ENCODE measurements at regions not wholly inside any gene's neighbourhood (a gene's known extent, or its start where the extent isn't known, plus 50 kb on each side); places are given as distances from the start of the nearest gene placed in this dataset.

GRCh38 chr3:153843994-153844393 is 277.2 kb upstream of the ARHGEF26 start:
- DNase-seq (ENCODE audit: low spot score in 2 of 2), result no peak
- Histone ChIP-seq H3K27me3 (no peaks in the 10 kb centered on the region), H3K4me1 (no peaks in the 10 kb centered on the region), H3K9me3 (no peaks in the 10 kb centered on the region), H3K36me3 (no peaks in the 10 kb centered on the region), H3K4me3 (no peak overlapping the region), H3K27ac (no peak overlapping the region)
- TF ChIP-seq EP300 (IDR thresholded peaks at IDR 0.05), result no peak
- no peak for TF ChIP-seq POLR2A (IDR thresholded peaks at IDR 0.05)
- TF ChIP-seq CTCF (IDR thresholded peaks at IDR 0.05), result no peak
- no peak for TF ChIP-seq POLR2AphosphoS5 (IDR thresholded peaks at IDR 0.05)

DNA sequence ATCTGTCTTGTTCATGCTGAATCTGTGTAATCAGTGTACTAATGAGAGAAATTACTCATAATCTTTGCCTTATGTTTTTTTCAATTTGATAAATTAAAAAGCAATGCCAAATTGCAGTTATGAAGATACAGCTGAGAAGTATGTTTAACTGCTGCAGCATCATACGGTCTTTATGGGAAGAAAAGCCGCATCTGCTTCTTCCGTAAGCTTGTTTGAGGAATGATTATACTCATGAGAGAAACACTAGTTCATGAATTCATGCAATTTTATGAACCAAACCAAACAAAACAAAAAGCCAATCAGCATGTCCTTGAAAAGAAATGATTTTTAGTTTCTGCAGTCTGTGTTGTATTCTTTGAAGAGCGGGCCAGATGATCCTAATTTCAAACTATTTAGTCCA is 275.9 kb upstream of the ARHGEF26 start:
- Histone ChIP-seq H3K27me3 (no peaks in the 10 kb centered on the region), H3K4me1 (no peaks in the 10 kb centered on the region), H3K9me3 (no peaks in the 10 kb centered on the region), H3K27ac (no peak overlapping the region), H3K4me3 (no peak overlapping the region), H3K36me3 (no peaks in the 10 kb centered on the region)
- no peak for DNase-seq (ENCODE audit: low spot score in 2 of 2)
- TF ChIP-seq POLR2AphosphoS5 (IDR thresholded peaks at IDR 0.05) (no peak), POLR2A (IDR thresholded peaks at IDR 0.05) (no peak), CTCF (IDR thresholded peaks at IDR 0.05) (no peak), EP300 (IDR thresholded peaks at IDR 0.05) (no peak)
- 72% methylated on average over 4 of the region's 4 CpGs for WGBS

GRCh38 chr3:153848702-153849101 is 272.5 kb upstream of the ARHGEF26 start:
- no peaks in the 10 kb centered on the region for H3K4me1 ChIP-seq
- no peaks in the 10 kb centered on the region for H3K27me3 ChIP-seq
- 44% methylated on average over 3 of the region's 3 CpGs for WGBS
- no peak for DNase-seq (ENCODE audit: low spot score in 2 of 2)
- H3K27ac ChIP-seq, result no peak overlapping the region
- no peak overlapping the region for H3K4me3 ChIP-seq
- no peaks in the 10 kb centered on the region for H3K9me3 ChIP-seq
- H3K36me3 ChIP-seq, result no peaks in the 10 kb centered on the region
- TF ChIP-seq POLR2AphosphoS5 (IDR thresholded peaks at IDR 0.05), result no peak
- no peak for TF ChIP-seq EP300 (IDR thresholded peaks at IDR 0.05)
- TF ChIP-seq CTCF (IDR thresholded peaks at IDR 0.05), result no peak
- TF ChIP-seq POLR2A (IDR thresholded peaks at IDR 0.05), result no peak

DNA sequence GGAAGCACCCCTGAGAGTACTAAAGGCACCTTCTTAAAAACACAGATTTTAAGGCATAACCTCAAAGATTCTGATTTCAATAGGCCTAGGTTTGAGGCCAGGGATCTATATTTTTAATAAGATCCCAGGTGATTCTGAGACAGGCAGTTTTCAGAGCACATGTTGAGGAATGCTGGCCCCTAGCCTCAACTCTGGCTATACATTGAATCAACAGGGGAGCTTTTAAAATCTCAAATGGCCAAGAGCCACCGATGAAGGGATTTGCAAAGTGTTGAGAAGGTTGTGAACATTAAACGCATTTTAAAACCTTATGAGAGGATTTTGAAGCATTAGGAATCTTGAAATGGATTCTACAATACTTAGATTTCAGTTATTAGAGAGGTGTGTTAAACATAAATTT is 268.8 kb upstream of the ARHGEF26 start:
- no peaks in the 10 kb centered on the region for H3K27me3 ChIP-seq
- no peaks in the 10 kb centered on the region for H3K4me1 ChIP-seq
- DNase-seq (ENCODE audit: low spot score in 2 of 2), result no peak
- H3K27ac ChIP-seq, result no peak overlapping the region
- 73% methylated on average over 2 of the region's 2 CpGs for WGBS
- no peaks in the 10 kb centered on the region for H3K36me3 ChIP-seq
- H3K9me3 ChIP-seq, result no peaks in the 10 kb centered on the region
- H3K4me3 ChIP-seq, result no peak overlapping the region
- no peak for TF ChIP-seq CTCF (IDR thresholded peaks at IDR 0.05)
- no peak for TF ChIP-seq POLR2AphosphoS5 (IDR thresholded peaks at IDR 0.05)
- TF ChIP-seq POLR2A (IDR thresholded peaks at IDR 0.05), result no peak
- no peak for TF ChIP-seq EP300 (IDR thresholded peaks at IDR 0.05)

DNA sequence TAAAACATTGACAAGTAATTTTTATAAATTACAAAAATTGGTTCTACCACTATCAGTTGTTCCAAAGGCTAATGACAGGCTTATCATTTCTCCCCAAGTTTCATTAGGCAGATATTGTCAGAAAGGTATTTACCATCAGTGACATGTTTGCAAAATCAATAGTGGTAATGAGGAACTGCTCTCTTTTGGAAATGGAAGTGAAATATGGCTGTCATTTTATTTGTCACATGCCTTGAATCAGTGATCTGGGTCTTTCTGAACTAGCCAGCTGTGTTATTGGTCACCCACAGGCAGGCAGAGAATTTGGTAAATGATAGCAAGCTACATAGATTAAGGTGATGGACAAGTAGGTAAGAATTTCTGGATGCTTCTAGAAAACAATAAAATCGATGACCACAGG is 268.0 kb upstream of the ARHGEF26 start:
- no peaks in the 10 kb centered on the region for H3K4me1 ChIP-seq
- TF ChIP-seq POLR2AphosphoS5 (IDR thresholded peaks at IDR 0.05), result no peak
- no peak for TF ChIP-seq POLR2A (IDR thresholded peaks at IDR 0.05)
- TF ChIP-seq CTCF (IDR thresholded peaks at IDR 0.05), result no peak
- no peak for TF ChIP-seq EP300 (IDR thresholded peaks at IDR 0.05)
- WGBS, result 79% methylated on average over 1 of the region's 1 CpG
- no peaks in the 10 kb centered on the region for H3K27me3 ChIP-seq
- no peak overlapping the region for H3K4me3 ChIP-seq
- H3K9me3 ChIP-seq, result no peaks in the 10 kb centered on the region
- H3K36me3 ChIP-seq, result no peaks in the 10 kb centered on the region
- no peak overlapping the region for H3K27ac ChIP-seq
- no peak for DNase-seq (ENCODE audit: low spot score in 2 of 2)

Measured in suprapubic skin (tissue), 4 donors.